Transverse colon (tissue), 4 donors: ENCODE measurements at regions not wholly inside any gene's neighbourhood (a gene's known extent, or its start where the extent isn't known, plus 50 kb on each side); places are given as distances from the start of the nearest gene placed in this dataset.

Experiments used
- DNase-seq: peaks from one replicate; pipeline ENCODE4 v3.0.0-alpha.2; 2019
- H3K27ac ChIP-seq, 4 donors: fragments of 200-600 bp; sonication (generic); 2 replicates each; pipeline ENCODE4 v1.5.1; 2016 to 2018; ENCODE audit warnings: inconsistent platforms in 4 of 4
- H3K27me3 ChIP-seq: fragments of 200-600 bp; sonication (generic); 2 replicates; pipeline ENCODE4 v1.5.1; 2017; ENCODE audit warnings: inconsistent platforms
- H3K36me3 ChIP-seq, 4 donors: fragments of 200-600 bp; sonication (generic); 2 replicates each; pipeline ENCODE4 v1.5.1; 2017 to 2019; ENCODE audit warnings: inconsistent platforms in 4 of 4
- H3K4me1 ChIP-seq, 4 donors: fragments of 200-600 bp; sonication (generic); 2 replicates each; pipeline ENCODE4 v1.5.1; 2017 to 2020; ENCODE audit warnings: inconsistent platforms in 4 of 4
- H3K4me3 ChIP-seq, 4 donors: fragments of 200-600 bp; sonication (generic); 1 replicate in 1 of 4; 2 replicates in 3 of 4; pipeline versions ENCODE4 v1.5.1 to v1.6.1; 2017 to 2019; ENCODE audit warnings: inconsistent platforms in 4 of 4
- H3K9me3 ChIP-seq, 2 donors: fragments of 200-600 bp; sonication (generic); 2 replicates each; pipeline ENCODE4 v1.5.1; 2017 to 2019; ENCODE audit warnings: inconsistent platforms in 2 of 2
- EP300 ChIP-seq: sonication (generic); formaldehyde crosslinking; IDR thresholded peaks from one replicate; pipeline ENCODE4 v1.6.1; 2017; ENCODE audit warnings: antibody characterized with exemption, low read depth
- POLR2A ChIP-seq: fragments of 450-650 bp; IDR thresholded peaks from one replicate; pipeline ENCODE4 v1.6.1; 2016; ENCODE audit warnings: antibody characterized with exemption, mild to moderate bottlenecking, moderate library complexity
- POLR2AphosphoS5 ChIP-seq, 3 donors: sonication (generic); formaldehyde crosslinking; IDR thresholded peaks; one replicate each; pipeline ENCODE4 v1.6.1; 2016; ENCODE audit warnings: antibody characterized with exemption in 3 of 3
- WGBS, 2 donors: methylation state at CpG; one replicate each; pipeline ENCODE4 v1.1.5; 2018; ENCODE audit warnings: low coverage in 1 of 2; 5-methylcytosine and 5-hydroxymethylcytosine counted together
- in situ Hi-C, 4 donors: fragments of 200-750 bp; cut with MboI; loops; one replicate each; pipeline versions ENCODE4 v1.15.0 to v1.15.1; 2017; ENCODE audit warnings: low sequenced_read_pairs in 3 of 4, low pct_ligation_motif_present in 1 of 4, low pct_unique_long_range_greater_than_20kb in 1 of 4
- intact Hi-C: fragments of 100-400 bp; cut with DNase I; formaldehyde crosslinking; loops from one replicate; pipeline ENCODE4 v1.15.1; 2023; ENCODE audit warnings: low total_unique reads
- TF ChIP-seq, protein P1 (sequence below), 5 experiments: fragments of 200-600 bp in 3 of 5; fragments of 450-650 bp in 2 of 5; sonication (generic) in 3 of 5; IDR thresholded peaks; 1 replicate in 2 of 5; 2 replicates in 3 of 5; pipeline ENCODE4 v1.5.1; 2016 to 2017; ENCODE audit warnings: antibody characterized with exemption in 5 of 5, inconsistent platforms in 3 of 5, mild to moderate bottlenecking in 2 of 5, moderate library complexity in 1 of 5

DNA sequence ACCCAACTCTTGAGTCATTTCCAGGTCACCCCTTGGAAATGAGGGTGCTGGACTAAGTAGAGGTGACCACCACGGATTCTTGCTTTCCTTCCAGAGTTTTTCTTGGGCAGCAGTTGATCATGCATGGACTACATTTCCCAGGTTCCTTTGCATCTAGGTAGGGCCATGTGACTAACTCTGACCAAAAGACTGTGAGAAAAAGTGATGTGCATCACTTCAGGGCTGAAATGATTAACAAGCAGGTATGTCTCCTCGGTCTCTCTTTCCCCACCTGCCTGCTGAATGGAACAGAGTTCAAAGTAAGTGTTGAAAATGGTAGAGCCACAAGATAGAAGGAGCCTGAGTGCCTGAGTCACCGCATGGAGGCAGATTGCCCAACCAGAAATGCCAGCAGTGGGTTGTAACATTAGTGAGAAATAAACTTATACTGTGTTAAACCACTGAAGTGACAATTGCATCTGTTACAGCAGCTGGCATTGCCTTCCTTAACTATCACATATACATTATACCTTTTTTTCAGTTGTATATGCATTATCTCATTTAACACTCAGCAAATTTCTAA is 113.5 kb downstream of the MN1 start:
- intact Hi-C loops (no loop called here), in situ Hi-C loops (no loop called here)
- no peaks in the 10 kb centered on the region for H3K36me3 ChIP-seq
- TF ChIP-seq EP300, result no peak
- TF ChIP-seq, protein P1, sequence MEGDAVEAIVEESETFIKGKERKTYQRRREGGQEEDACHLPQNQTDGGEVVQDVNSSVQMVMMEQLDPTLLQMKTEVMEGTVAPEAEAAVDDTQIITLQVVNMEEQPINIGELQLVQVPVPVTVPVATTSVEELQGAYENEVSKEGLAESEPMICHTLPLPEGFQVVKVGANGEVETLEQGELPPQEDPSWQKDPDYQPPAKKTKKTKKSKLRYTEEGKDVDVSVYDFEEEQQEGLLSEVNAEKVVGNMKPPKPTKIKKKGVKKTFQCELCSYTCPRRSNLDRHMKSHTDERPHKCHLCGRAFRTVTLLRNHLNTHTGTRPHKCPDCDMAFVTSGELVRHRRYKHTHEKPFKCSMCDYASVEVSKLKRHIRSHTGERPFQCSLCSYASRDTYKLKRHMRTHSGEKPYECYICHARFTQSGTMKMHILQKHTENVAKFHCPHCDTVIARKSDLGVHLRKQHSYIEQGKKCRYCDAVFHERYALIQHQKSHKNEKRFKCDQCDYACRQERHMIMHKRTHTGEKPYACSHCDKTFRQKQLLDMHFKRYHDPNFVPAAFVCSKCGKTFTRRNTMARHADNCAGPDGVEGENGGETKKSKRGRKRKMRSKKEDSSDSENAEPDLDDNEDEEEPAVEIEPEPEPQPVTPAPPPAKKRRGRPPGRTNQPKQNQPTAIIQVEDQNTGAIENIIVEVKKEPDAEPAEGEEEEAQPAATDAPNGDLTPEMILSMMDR (IDR thresholded peaks at IDR 0.05), result no peak
- TF ChIP-seq POLR2AphosphoS5 (IDR thresholded peaks at IDR 0.05), result no peak
- no peak for TF ChIP-seq POLR2A
- DNase-seq, result no peak
- H3K9me3 ChIP-seq, result no peaks in the 10 kb centered on the region
- 84 to 86% methylated on average over 2 to 3 of the region's 3 CpGs for WGBS, 2 donors
- H3K27me3 ChIP-seq, result no peaks in the 10 kb centered on the region
- H3K4me1 ChIP-seq, result peaks cover 0 to 6% (median 5%) of the 10 kb centered on the region in 4 donors
- H3K4me3 ChIP-seq, result no peak overlapping the region
- no peak overlapping the region for H3K27ac ChIP-seq

DNA sequence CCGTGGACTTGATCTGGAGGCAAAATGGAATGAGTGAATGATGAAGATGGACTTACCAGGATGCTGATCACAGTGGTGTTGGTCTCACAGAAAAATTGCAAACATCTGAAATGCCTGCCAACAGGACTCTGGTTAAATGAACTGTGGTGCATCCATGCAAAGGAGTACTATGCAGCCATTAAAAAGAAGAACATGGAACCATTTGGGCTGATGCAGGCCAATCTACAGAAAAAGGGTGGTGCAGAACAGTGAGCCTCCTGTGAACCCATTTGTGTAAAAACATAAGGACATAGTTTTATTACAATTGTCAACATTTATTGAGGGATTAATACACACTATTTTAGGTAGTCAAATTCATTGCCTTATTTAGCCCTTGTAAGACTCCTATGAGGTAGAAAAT is 111.9 kb downstream of the MN1 start:
- Histone ChIP-seq H3K27ac (no peak overlapping the region), H3K9me3 (no peaks in the 10 kb centered on the region), H3K27me3 (no peaks in the 10 kb centered on the region), H3K36me3 (no peaks in the 10 kb centered on the region), H3K4me3 (no peak overlapping the region), H3K4me1 (peaks cover 0 to 6% (median 5%) of the 10 kb centered on the region in 4 donors)
- DNase-seq, result no peak
- in situ Hi-C loops (no loop called here), intact Hi-C loops (no loop called here)
- WGBS, 2 donors, result 82 to 92% methylated on average over 1 of the region's 1 CpG
- TF ChIP-seq, protein P1 (IDR thresholded peaks at IDR 0.05), result no peak
- TF ChIP-seq POLR2AphosphoS5 (IDR thresholded peaks at IDR 0.05), result no peak
- no peak for TF ChIP-seq EP300
- TF ChIP-seq POLR2A, result no peak

DNA sequence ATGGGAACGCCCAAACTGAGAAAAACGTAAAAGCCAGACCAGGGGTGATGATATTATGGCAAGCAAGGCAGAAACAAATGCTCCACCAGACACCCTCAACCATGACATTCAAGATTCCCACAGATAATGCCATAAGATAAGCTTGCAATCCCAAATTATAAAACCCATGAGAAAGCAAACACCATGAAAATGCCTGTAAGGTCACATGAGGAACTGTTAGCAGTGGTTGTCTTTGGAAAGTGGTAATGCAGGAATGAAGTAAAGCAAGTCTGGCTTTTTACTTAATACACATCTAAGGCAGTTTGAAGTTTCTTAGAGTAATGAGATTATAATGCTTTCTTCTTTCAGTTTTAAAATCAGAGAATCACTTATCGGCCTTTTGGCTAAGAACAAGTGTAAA is 111.0 kb downstream of the MN1 start:
- intact Hi-C loops (no loop called here), in situ Hi-C loops (no loop called here)
- no peak for TF ChIP-seq POLR2AphosphoS5 (IDR thresholded peaks at IDR 0.05)
- TF ChIP-seq POLR2A, result no peak
- no peak for TF ChIP-seq EP300
- TF ChIP-seq, protein P1 (IDR thresholded peaks at IDR 0.05), result no peak
- no peaks in the 10 kb centered on the region for H3K36me3 ChIP-seq
- no peaks in the 10 kb centered on the region for H3K9me3 ChIP-seq
- no peak overlapping the region for H3K27ac ChIP-seq
- peaks cover 0 to 6% (median 5%) of the 10 kb centered on the region in 4 donors for H3K4me1 ChIP-seq
- H3K4me3 ChIP-seq, result no peak overlapping the region
- DNase-seq, result no peak
- H3K27me3 ChIP-seq, result no peaks in the 10 kb centered on the region
- WGBS, 2 donors, result 69 to 71% methylated on average over 3 of the region's 3 CpGs

DNA sequence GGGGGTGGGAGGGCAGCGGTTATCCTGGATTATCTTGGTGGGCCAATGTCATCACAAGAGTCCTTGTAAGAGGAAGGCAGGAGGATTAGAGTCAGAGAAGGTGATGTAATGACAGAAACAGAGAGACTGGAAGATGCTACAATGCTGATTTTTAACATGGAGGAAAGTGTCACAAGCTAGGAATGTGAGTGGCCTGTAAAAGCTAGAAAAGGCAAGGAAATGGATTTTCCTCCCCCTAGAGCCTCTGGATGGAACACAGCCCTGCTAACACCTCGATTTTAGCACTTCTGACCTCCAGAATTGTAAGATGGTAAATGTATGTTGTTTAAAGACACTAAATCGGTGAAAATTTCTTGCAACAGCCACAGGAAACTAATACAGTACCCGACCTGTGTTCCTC is 109.3 kb downstream of the MN1 start:
- intact Hi-C loops, result no loop called here

More for the DNA sequence above, 109.3 kb downstream of the MN1 start:
- Histone ChIP-seq H3K9me3 (no peaks in the 10 kb centered on the region), H3K4me1 (no peaks in the 10 kb centered on the region), H3K4me3 (no peak overlapping the region), H3K27ac (no peak overlapping the region), H3K27me3 (no peaks in the 10 kb centered on the region), H3K36me3 (no peaks in the 10 kb centered on the region)
- 58 to 65% methylated on average over 4 of the region's 4 CpGs for WGBS, 2 donors
- no peak for DNase-seq
- in situ Hi-C loops, result no loop called here
- TF ChIP-seq EP300 (no peak), POLR2AphosphoS5 (IDR thresholded peaks at IDR 0.05) (no peak), POLR2A (no peak)
- TF ChIP-seq, protein P1 (IDR thresholded peaks at IDR 0.05), result no peak
